ENCODE measurements at regions not wholly inside any gene's neighbourhood (a gene's known extent, or its start where the extent isn't known, plus 50 kb on each side); places are given as distances from the start of the nearest gene placed in this dataset.

GRCh38 chr2:240371129-240372000, 64.1 kb upstream of the GPC1 start:
- Histone ChIP-seq H3K36me3 (ENCODE audit: low read depth, low read length) (no peaks in the 10 kb centered on the region), H3F3A (ENCODE audit: low read length, unreplicated experiment) (no peaks in the 10 kb centered on the region), H3K27ac (ENCODE audit: low read length) (no peak overlapping the region), H3K4me1 (ENCODE audit: insufficient read depth, low read length) (peaks cover 30% of the 10 kb centered on the region), H3K27me3 (ENCODE audit: low read length) (no peaks in the 10 kb centered on the region), H3K9ac (ENCODE audit: low read length) (no peak overlapping the region), H3K79me2 (ENCODE audit: low read length) (no peaks in the 10 kb centered on the region), H3K9me2 (replicated peaks; ENCODE audit: low read length) (no peaks in the 10 kb centered on the region), H2AFZ (ENCODE audit: low read length) (no peak overlapping the region), H4K20me1 (ENCODE audit: low read length) (no peaks in the 10 kb centered on the region), H3K9me3 (ENCODE audit: low read length) (no peaks in the 10 kb centered on the region), H3K4me2 (ENCODE audit: low read length) (no peak overlapping the region), H3K4me3 (ENCODE audit: low read length) (no peak overlapping the region)
- ChIA-PET CTCF (no interaction called here), POLR2A (ENCODE audit: unreplicated experiment) (interaction anchor here (0.6 kb wide), 1 partner anchor 16 kb away, joined by 5 read pairs; no protein-coding TSS in a partner anchor)
- TF ChIP-seq EZH2 (IDR thresholded peaks at IDR 0.05; ENCODE audit: low read length, unreplicated experiment): no peak
- TF ChIP-seq EZH2phosphoT487 (IDR thresholded peaks at IDR 0.05; ENCODE audit: borderline replicate concordance, low read length): no peak
- no peak for TF ChIP-seq CTCF (conservative IDR thresholded peaks at IDR 0.05; ENCODE audit: low read depth, low read length)
- no TSS peak for BruUV-seq (replicated peaks)
- ATAC-seq (no peak), DNase-seq (no peak)
- intact Hi-C loops (cut with micrococcal nuclease): loop anchor here (5.0 kb wide), 1 partner anchor 139 kb away; no protein-coding TSS in a partner anchor

- Histone ChIP-seq H3K4me1 (ENCODE audit: insufficient read depth, low read length) (peaks cover 30% of the 10 kb centered on the region), H3F3A (ENCODE audit: low read length, unreplicated experiment) (no peaks in the 10 kb centered on the region), H3K27me3 (ENCODE audit: low read length) (no peaks in the 10 kb centered on the region), H3K4me2 (ENCODE audit: low read length) (no peak overlapping the region), H3K9me2 (replicated peaks; ENCODE audit: low read length) (no peaks in the 10 kb centered on the region), H2AFZ (ENCODE audit: low read length) (no peak overlapping the region), H3K27ac (ENCODE audit: low read length) (no peak overlapping the region), H3K9me3 (ENCODE audit: low read length) (no peaks in the 10 kb centered on the region), H4K20me1 (ENCODE audit: low read length) (no peaks in the 10 kb centered on the region), H3K79me2 (ENCODE audit: low read length) (no peaks in the 10 kb centered on the region), H3K4me3 (ENCODE audit: low read length) (no peak overlapping the region), H3K36me3 (ENCODE audit: low read depth, low read length) (no peaks in the 10 kb centered on the region), H3K9ac (ENCODE audit: low read length) (no peak overlapping the region)
- ATAC-seq (no peak), DNase-seq (no peak)
- BruUV-seq (replicated peaks): no TSS peak
- CTCF ChIA-PET: no interaction called here
- TF ChIP-seq EZH2 (IDR thresholded peaks at IDR 0.05; ENCODE audit: low read length, unreplicated experiment): no peak
- no peak for TF ChIP-seq EZH2phosphoT487 (IDR thresholded peaks at IDR 0.05; ENCODE audit: borderline replicate concordance, low read length)
- no peak for TF ChIP-seq CTCF (conservative IDR thresholded peaks at IDR 0.05; ENCODE audit: low read depth, low read length)
- intact Hi-C loops (cut with micrococcal nuclease): loop anchor here (5.0 kb wide), 1 partner anchor 140 kb away; no protein-coding TSS in a partner anchor
- POLR2A ChIA-PET (ENCODE audit: unreplicated experiment): no interaction called here
Measured at GRCh38 chr2:240372101-240372500, 63.4 kb upstream of the GPC1 start.
